HL-60 (cell line): ENCODE measurements at regions not wholly inside any gene's neighbourhood (a gene's known extent, or its start where the extent isn't known, plus 50 kb on each side); places are given as distances from the start of the nearest gene placed in this dataset.

Experiments used
- DNase-seq, 2 experiments: peaks; one replicate each; pipeline ENCODE4 v3.0.0-alpha.2; 2010 to 2020; ENCODE audit warnings: low read depth in 1 of 2, low spot score in 1 of 2
- H3K27ac ChIP-seq: fragments of 250-450 bp; sonication (Bioruptor Pico); replicated peaks from 2 replicates; pipeline ENCODE4 v1.5.1; 2020; ENCODE audit warnings: mild to moderate bottlenecking, moderate library complexity
- H3K27me3 ChIP-seq: fragments of 250-450 bp; sonication (Bioruptor Pico); 2 replicates; pipeline ENCODE4 v1.5.1; 2021; ENCODE audit warnings: mild to moderate bottlenecking, moderate library complexity; ENCODE audit not compliant: insufficient read depth, poor library complexity, severe bottlenecking
- H3K4me3 ChIP-seq: replicated peaks from 2 replicates; pipeline ENCODE4 v1.5.1; 2011; ENCODE audit warnings: mild to moderate bottlenecking, control low read depth, low read length; ENCODE audit not compliant: insufficient read depth
- CTCF ChIP-seq: IDR thresholded peaks from one replicate; pipeline ENCODE4 v1.5.1; 2011; ENCODE audit warnings: low read length, control low read depth, inconsistent platforms; ENCODE audit not compliant: insufficient read depth
- GABPA ChIP-seq: IDR thresholded peaks from 2 replicates; pipeline ENCODE4 v1.6.1; 2012; ENCODE audit warnings: low read depth
- POLR2AphosphoS5 ChIP-seq: IDR thresholded peaks from 2 replicates; pipeline ENCODE4 v1.6.1; 2012; ENCODE audit warnings: low read depth
- REST ChIP-seq: IDR thresholded peaks from 2 replicates; pipeline ENCODE4 v1.6.1; 2012; ENCODE audit warnings: low read depth; ENCODE audit not compliant: insufficient replicate concordance
- SPI1 ChIP-seq: IDR thresholded peaks from 2 replicates; pipeline ENCODE4 v1.6.1; 2012; ENCODE audit warnings: low read depth, mild to moderate bottlenecking, borderline replicate concordance

- Histone ChIP-seq H3K27ac (no peak overlapping the region), H3K27me3 (no peaks in the 10 kb centered on the region), H3K4me3 (no peak overlapping the region)
- no peak for DNase-seq
- TF ChIP-seq CTCF (no peak), GABPA (no peak), REST (no peak), POLR2AphosphoS5 (no peak), SPI1 (no peak)
These were observed 269.2 kb downstream of the ALG10 start for GRCh38 chr12:34291426-34291901.

GRCh38 chr12:34292736-34293625 lies 270.7 kb downstream of the ALG10 start:
- TF ChIP-seq REST (no peak), CTCF (no peak), GABPA (no peak), SPI1 (no peak), POLR2AphosphoS5 (no peak)
- H3K27ac ChIP-seq = no peak overlapping the region
- DNase-seq = no peak
- H3K27me3 ChIP-seq = no peaks in the 10 kb centered on the region
- no peak overlapping the region for H3K4me3 ChIP-seq

GRCh38 chr12:34294137-34294536 lies 271.8 kb downstream of the ALG10 start:
- Histone ChIP-seq H3K4me3 (no peak overlapping the region), H3K27ac (no peak overlapping the region), H3K27me3 (no peaks in the 10 kb centered on the region)
- DNase-seq = no peak
- TF ChIP-seq SPI1 = no peak
- no peak for TF ChIP-seq POLR2AphosphoS5
- no peak for TF ChIP-seq REST
- no peak for TF ChIP-seq CTCF
- TF ChIP-seq GABPA = no peak
